Gastroesophageal sphincter (tissue), 4 donors: ENCODE measurements at regions not wholly inside any gene's neighbourhood (a gene's known extent, or its start where the extent isn't known, plus 50 kb on each side); places are given as distances from the start of the nearest gene placed in this dataset.

ENCODE experiments used
- ATAC-seq: fragments of 150-250 bp; one replicate; pipeline ENCODE4 v1.9.1; 2016; ENCODE audit warnings: mild to moderate bottlenecking, moderate library complexity
- H3K27ac ChIP-seq, 4 donors: fragments of 200-600 bp; sonication (generic) in 3 of 4; 1 replicate in 3 of 4; 2 replicates in 1 of 4; pipeline ENCODE4 v1.5.1; 2016 to 2019
- H3K27me3 ChIP-seq: fragments of 200-600 bp; sonication (generic); one replicate; pipeline ENCODE4 v1.5.1; 2019
- H3K36me3 ChIP-seq, 2 donors: fragments of 200-600 bp; sonication (generic); one replicate each; pipeline ENCODE4 v1.5.1; 2019; ENCODE audit warnings: control low read depth in 1 of 2
- H3K4me1 ChIP-seq, 3 donors: fragments of 200-600 bp; sonication (generic); 1 replicate in 2 of 3; 2 replicates in 1 of 3; pipeline ENCODE4 v1.5.1; 2016 to 2019; ENCODE audit warnings: control low read depth in 2 of 3
- H3K4me3 ChIP-seq, 2 donors: fragments of 200-600 bp; sonication (generic); one replicate each; pipeline ENCODE4 v1.5.1; 2019; ENCODE audit warnings: mild to moderate bottlenecking in 1 of 2, moderate library complexity in 1 of 2
- H3K9me3 ChIP-seq, 3 donors: fragments of 200-600 bp; sonication (generic); one replicate each; pipeline ENCODE4 v1.5.1; 2017 to 2019; ENCODE audit warnings: control low read depth in 2 of 3
- CTCF ChIP-seq, 4 experiments: fragments of 200-600 bp in 2 of 4; fragments of 450-650 bp in 2 of 4; sonication (generic) in 1 of 4; IDR thresholded peaks; one replicate each; pipeline ENCODE4 v1.5.1; 2017 to 2019; ENCODE audit warnings: antibody characterized with exemption in 4 of 4, mild to moderate bottlenecking in 2 of 4, moderate library complexity in 2 of 4
- EP300 ChIP-seq: sonication (generic); formaldehyde crosslinking; IDR thresholded peaks from one replicate; pipeline ENCODE4 v1.6.1; 2017; ENCODE audit warnings: antibody characterized with exemption, mild to moderate bottlenecking
- POLR2A ChIP-seq, 2 donors: fragments of 450-650 bp; IDR thresholded peaks; one replicate each; pipeline ENCODE4 v1.6.1; 2017; ENCODE audit warnings: antibody characterized with exemption in 2 of 2, mild to moderate bottlenecking in 2 of 2, moderate library complexity in 1 of 2
- POLR2AphosphoS5 ChIP-seq: sonication (generic); formaldehyde crosslinking; IDR thresholded peaks from one replicate; pipeline ENCODE4 v1.6.1; 2017; ENCODE audit warnings: antibody characterized with exemption
- WGBS, 2 donors: methylation state at CpG; one replicate each; pipeline ENCODE4 v1.1.5; 2018; ENCODE audit warnings: low coverage in 1 of 2; 5-methylcytosine and 5-hydroxymethylcytosine counted together

GRCh38 chr5:27208051-27208450, 169.7 kb upstream of the CDH9 start:
- 62 to 69% methylated on average over 2 of the region's 2 CpGs for WGBS, 2 donors
- H3K36me3 ChIP-seq = no peaks in the 10 kb centered on the region
- no peaks in the 10 kb centered on the region for H3K4me1 ChIP-seq
- ATAC-seq = no peak
- H3K9me3 ChIP-seq = peaks cover 0 to 18% (median 0%) of the 10 kb centered on the region in 3 donors
- H3K4me3 ChIP-seq = no peak overlapping the region
- TF ChIP-seq POLR2AphosphoS5 = no peak
- TF ChIP-seq CTCF (IDR thresholded peaks at IDR 0.05) = no peak
- no peak for TF ChIP-seq POLR2A (IDR thresholded peaks at IDR 0.05)
- no peak for TF ChIP-seq EP300
- no peak overlapping the region for H3K27ac ChIP-seq
- no peaks in the 10 kb centered on the region for H3K27me3 ChIP-seq

- no peak for TF ChIP-seq CTCF (IDR thresholded peaks at IDR 0.05)
- TF ChIP-seq EP300 = no peak
- no peak for TF ChIP-seq POLR2A (IDR thresholded peaks at IDR 0.05)
- no peak for TF ChIP-seq POLR2AphosphoS5
- WGBS, 2 donors = 72 to 81% methylated on average over 7 of the region's 7 CpGs
- Histone ChIP-seq H3K27me3 (no peaks in the 10 kb centered on the region), H3K36me3 (no peaks in the 10 kb centered on the region), H3K27ac (no peak overlapping the region), H3K4me1 (no peaks in the 10 kb centered on the region), H3K9me3 (no peaks in the 10 kb centered on the region), H3K4me3 (no peak overlapping the region)
- ATAC-seq = no peak
Observed at GRCh38 chr5:27191786-27192510, 153.6 kb upstream of the CDH9 start.

- H3K27me3 ChIP-seq = no peaks in the 10 kb centered on the region
- ATAC-seq = no peak
- TF ChIP-seq CTCF (IDR thresholded peaks at IDR 0.05) (no peak), POLR2A (IDR thresholded peaks at IDR 0.05) (no peak), EP300 (no peak), POLR2AphosphoS5 (no peak)
- 100% methylated on average over 1 of the region's 1 CpG for WGBS, 2 donors
- H3K36me3 ChIP-seq = no peaks in the 10 kb centered on the region
- no peaks in the 10 kb centered on the region for H3K4me1 ChIP-seq
- no peak overlapping the region for H3K27ac ChIP-seq
- H3K4me3 ChIP-seq = no peak overlapping the region
- no peaks in the 10 kb centered on the region for H3K9me3 ChIP-seq
Observed at GRCh38 chr5:27172693-27173092, 134.3 kb upstream of the CDH9 start.

GRCh38 chr5:27171761-27172261, 133.4 kb upstream of the CDH9 start:
- Histone ChIP-seq H3K9me3 (no peaks in the 10 kb centered on the region), H3K27me3 (no peaks in the 10 kb centered on the region), H3K4me3 (no peak overlapping the region), H3K4me1 (no peaks in the 10 kb centered on the region), H3K27ac (no peak overlapping the region), H3K36me3 (no peaks in the 10 kb centered on the region)
- no peak for ATAC-seq
- WGBS, 2 donors = 48 to 68% methylated on average over 11 to 12 of the region's 15 CpGs
- no peak for TF ChIP-seq EP300
- no peak for TF ChIP-seq POLR2AphosphoS5
- TF ChIP-seq POLR2A (IDR thresholded peaks at IDR 0.05) = no peak
- no peak for TF ChIP-seq CTCF (IDR thresholded peaks at IDR 0.05)

GRCh38 chr5:27158775-27159174, 120.4 kb upstream of the CDH9 start:
- Histone ChIP-seq H3K27me3 (no peaks in the 10 kb centered on the region), H3K9me3 (peaks cover 0 to 34% (median 0%) of the 10 kb centered on the region in 3 donors), H3K27ac (no peak overlapping the region), H3K36me3 (no peaks in the 10 kb centered on the region), H3K4me1 (no peaks in the 10 kb centered on the region), H3K4me3 (no peak overlapping the region)
- WGBS, 2 donors = 50 to 78% methylated on average over 1 of the region's 1 CpG
- TF ChIP-seq EP300 (no peak), POLR2AphosphoS5 (no peak), CTCF (IDR thresholded peaks at IDR 0.05) (no peak), POLR2A (IDR thresholded peaks at IDR 0.05) (no peak)
- ATAC-seq = no peak
